ENCODE measurements at regions not wholly inside any gene's neighbourhood (a gene's known extent, or its start where the extent isn't known, plus 50 kb on each side); places are given as distances from the start of the nearest gene placed in this dataset.

GRCh38 chr11:33505093-33505492 is 195.5 kb downstream of the C11orf91 start:
- no peaks in the 10 kb centered on the region for H3K27me3 ChIP-seq
- H3K4me1 ChIP-seq, result no peaks in the 10 kb centered on the region
- no peak for DNase-seq
- no peaks in the 10 kb centered on the region for H3K36me3 ChIP-seq
- no peaks in the 10 kb centered on the region for H3K9me3 ChIP-seq (replicated peaks)
- H3K4me3 ChIP-seq, result no peak overlapping the region
- H3K27ac ChIP-seq, result no peak overlapping the region

DNA sequence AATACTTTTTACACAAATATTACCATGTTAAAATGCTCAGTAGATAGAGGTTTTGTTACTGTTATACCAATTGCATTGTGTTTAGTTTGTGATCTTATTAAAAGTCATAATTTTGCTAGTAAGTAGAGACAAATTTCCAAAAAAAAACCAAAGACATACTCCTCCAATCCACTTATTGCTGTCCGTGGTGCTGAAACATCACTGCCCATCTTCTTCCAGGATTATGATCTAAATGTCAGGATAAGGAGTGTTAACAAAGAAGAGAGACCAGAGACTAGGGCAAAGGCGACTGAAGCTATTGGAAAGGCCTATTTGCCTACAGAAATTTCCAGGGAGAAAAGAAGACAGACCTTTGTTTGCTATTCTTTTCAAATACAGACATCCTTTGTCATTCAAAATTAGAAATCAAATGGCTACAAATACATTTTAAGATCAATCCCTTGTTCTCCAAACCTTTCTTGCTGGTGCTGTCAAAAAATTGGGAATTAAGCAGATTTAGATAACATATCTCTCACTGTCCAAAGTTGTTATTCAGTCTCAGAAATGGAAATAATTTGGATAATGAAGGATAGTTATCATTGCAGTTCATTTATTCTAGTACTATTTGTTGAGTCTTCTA is 199.7 kb downstream of the C11orf91 start:
- Histone ChIP-seq H3K4me1 (no peaks in the 10 kb centered on the region), H3K27me3 (no peaks in the 10 kb centered on the region), H3K27ac (no peak overlapping the region), H3K9me3 (replicated peaks) (no peaks in the 10 kb centered on the region), H3K36me3 (no peaks in the 10 kb centered on the region), H3K4me3 (no peak overlapping the region)
- peak; percentile 57 to 74 for DNase-seq

- no peak overlapping the region for H3K27ac ChIP-seq
- DNase-seq, result no peak
Measured at GRCh38 chr11:33500332-33500731, 200.3 kb downstream of the C11orf91 start.

DNA sequence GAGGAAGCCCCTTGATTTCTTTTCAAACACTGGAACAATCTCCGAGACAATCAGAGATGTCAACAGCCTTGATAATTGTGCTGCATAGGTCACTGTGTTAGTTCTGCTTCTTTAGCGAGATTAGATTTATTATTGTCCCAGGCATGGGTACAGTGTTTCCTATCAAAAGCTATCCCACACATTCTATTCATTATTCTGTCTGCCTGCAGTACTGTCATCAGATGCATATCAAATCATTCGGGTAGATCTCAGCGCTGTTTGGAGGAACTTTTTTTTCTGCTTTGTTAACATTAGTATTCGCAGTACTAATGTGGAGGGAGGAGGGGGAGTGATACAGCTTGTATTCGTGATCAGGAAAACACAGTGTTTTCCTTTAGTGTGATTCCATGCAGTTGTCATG is 208.0 kb downstream of the C11orf91 start:
- Histone ChIP-seq H3K36me3 (no peaks in the 10 kb centered on the region), H3K27me3 (no peaks in the 10 kb centered on the region), H3K9me3 (replicated peaks) (no peaks in the 10 kb centered on the region), H3K27ac (no peak overlapping the region), H3K4me1 (no peaks in the 10 kb centered on the region; the same call in 1 of the 2 replicates), H3K4me3 (no peak overlapping the region)
- no peak for DNase-seq

More at GRCh38 chr11:33500332-33500731, 200.3 kb downstream of the C11orf91 start:
- Histone ChIP-seq H3K27me3 (no peaks in the 10 kb centered on the region), H3K9me3 (replicated peaks) (no peaks in the 10 kb centered on the region), H3K4me3 (no peak overlapping the region), H3K4me1 (no peaks in the 10 kb centered on the region), H3K36me3 (no peaks in the 10 kb centered on the region)

DNA sequence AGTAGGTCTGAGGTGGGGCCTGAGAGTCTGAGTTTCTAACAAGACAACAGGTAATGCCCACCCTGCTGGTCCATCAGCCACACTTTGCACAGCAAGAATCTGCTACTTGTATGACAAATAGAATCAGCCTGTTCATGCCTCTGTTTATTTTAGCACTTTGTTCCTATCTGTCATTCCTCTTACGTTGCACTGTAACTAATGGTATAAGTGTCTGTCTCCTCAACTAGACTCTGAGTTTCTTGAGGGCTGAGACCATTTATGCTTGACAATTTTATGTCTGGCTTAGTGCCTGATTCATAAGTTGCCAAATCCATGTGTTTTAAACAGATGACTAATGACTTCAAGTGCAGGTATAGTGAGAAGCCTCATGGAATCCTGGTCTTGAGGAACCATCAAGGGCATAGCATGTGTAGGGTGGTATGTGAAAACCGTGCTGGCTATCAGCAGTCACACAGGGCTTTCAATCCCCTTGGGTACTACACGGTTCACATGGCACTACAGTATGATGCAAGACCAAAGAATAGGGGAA is 209.7 kb downstream of the C11orf91 start:
- Histone ChIP-seq H3K9me3 (replicated peaks) (no peaks in the 10 kb centered on the region), H3K4me3 (no peak overlapping the region), H3K4me1 (no peaks in the 10 kb centered on the region; the same call in 1 of the 2 replicates), H3K27ac (no peak overlapping the region), H3K27me3 (no peaks in the 10 kb centered on the region), H3K36me3 (no peaks in the 10 kb centered on the region)
- no peak for DNase-seq

DNA sequence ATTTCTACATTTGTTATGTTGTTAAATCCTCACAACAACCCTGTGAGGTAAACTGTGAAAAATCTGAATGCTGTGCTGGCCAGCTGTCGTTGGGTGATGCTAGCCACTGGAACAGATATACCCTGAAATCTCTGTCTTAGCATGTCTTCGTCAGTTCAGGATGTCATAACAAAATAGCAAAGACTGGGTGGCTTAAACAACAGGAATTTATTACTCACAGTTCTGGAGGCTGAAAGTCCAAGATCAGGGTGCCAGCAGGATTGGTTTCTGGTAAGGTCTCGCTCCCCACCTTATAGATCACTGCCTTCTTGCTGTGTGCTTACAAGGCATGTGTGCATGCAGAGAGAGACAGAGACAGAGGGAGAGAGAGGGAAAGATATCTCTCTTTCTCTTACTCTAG is 211.7 kb downstream of the C11orf91 start:
- Histone ChIP-seq H3K4me1 (no peaks in the 10 kb centered on the region; the same call in 1 of the 2 replicates), H3K27me3 (no peaks in the 10 kb centered on the region), H3K9me3 (replicated peaks) (no peaks in the 10 kb centered on the region), H3K4me3 (no peak overlapping the region), H3K36me3 (no peaks in the 10 kb centered on the region), H3K27ac (no peak overlapping the region)
- no peak for DNase-seq

DNA sequence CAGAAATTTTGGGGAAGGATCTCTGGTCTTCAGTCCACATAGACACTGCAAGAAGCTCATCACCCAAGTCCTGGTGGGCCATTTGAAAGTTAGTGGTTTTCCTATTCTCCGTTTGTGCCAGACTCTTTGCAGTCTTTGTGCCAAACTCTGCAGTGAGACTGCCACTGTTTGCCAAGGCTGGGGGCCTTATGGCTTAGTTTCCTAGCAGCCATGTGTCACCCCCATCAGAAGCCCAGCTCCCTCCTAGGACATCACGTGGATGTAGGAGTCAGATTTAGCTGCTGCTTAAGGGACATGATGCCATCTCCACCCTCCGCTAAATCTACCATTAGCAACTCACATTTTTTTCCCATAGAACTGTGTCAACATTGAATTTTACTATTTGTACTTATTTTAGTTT is 220.0 kb downstream of the C11orf91 start:
- Histone ChIP-seq H3K27me3 (no peaks in the 10 kb centered on the region), H3K27ac (no peak overlapping the region), H3K4me3 (no peak overlapping the region), H3K36me3 (no peaks in the 10 kb centered on the region), H3K4me1 (peaks cover 6% of the 10 kb centered on the region), H3K9me3 (replicated peaks) (no peaks in the 10 kb centered on the region)
- DNase-seq, result no peak

GRCh38 chr11:33479231-33479630 is 221.4 kb downstream of the C11orf91 start:
- Histone ChIP-seq H3K27ac (no peak overlapping the region), H3K4me1 (peaks cover 7% of the 10 kb centered on the region), H3K4me3 (no peak overlapping the region), H3K9me3 (replicated peaks) (no peaks in the 10 kb centered on the region), H3K36me3 (no peaks in the 10 kb centered on the region), H3K27me3 (no peaks in the 10 kb centered on the region)
- no peak for DNase-seq

DNA sequence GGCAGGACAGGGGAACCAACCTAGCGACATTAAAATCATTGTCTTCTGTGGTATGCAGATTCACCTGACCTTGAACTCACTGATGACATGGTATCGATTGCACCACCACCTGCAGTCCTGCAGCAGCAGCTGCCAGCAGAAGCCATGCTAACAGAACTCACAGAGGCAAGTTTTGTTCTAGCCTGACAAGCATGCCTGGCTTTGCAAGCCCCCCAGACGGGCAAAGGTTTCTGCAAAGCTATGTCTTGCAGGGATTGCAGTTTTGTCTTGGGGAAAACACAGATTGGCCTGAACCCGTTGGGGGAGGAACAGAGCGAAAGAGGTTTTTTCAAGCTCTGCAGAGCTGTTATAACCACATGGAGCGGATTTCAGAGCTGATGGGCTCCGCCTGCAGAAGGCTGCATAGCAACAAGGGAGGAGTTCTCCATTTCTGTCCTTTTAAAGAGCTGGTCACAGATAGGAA is 221.0 kb downstream of the HIPK3 start:
- Histone ChIP-seq H3K4me3 (no peak overlapping the region), H3K4me1 (peaks cover 7% of the 10 kb centered on the region), H3K36me3 (no peaks in the 10 kb centered on the region), H3K9me3 (replicated peaks) (no peaks in the 10 kb centered on the region), H3K27me3 (no peaks in the 10 kb centered on the region), H3K27ac (no peak overlapping the region)
- no peak for DNase-seq

DNA sequence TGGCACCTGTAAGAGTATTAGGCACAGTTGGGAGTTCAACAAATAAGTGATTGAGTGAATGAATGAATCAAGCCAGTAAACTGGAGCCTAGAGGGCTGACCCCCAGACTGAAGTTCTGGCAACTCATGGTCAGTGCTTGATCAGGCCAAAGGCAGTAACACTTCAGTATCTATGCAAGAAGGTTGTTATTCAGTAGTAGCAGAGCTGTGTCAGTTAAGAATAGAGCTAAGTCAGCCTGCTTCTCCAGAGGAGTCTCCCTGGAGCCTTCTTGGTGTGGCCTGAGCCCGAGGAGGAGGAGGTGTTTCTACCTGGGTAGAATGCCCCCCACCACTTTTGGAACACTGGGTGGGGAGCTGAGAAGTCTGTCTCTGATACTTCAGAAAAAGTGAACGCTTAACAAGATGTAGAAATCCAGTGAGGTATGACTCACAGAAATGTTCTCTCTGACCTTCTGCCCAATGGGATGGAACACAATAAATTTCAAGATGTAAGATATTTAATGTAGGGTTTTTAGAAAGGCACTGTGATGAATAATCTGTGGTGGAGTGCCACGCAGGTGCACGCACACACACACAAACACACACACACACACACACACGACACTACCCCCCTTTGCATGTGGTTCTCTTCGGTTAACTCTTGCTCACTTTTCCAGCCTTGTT is 219.9 kb downstream of the HIPK3 start:
- Histone ChIP-seq H3K36me3 (no peaks in the 10 kb centered on the region), H3K27ac (no peak overlapping the region), H3K27me3 (no peaks in the 10 kb centered on the region), H3K9me3 (replicated peaks) (no peaks in the 10 kb centered on the region), H3K4me1 (peaks cover 7% of the 10 kb centered on the region), H3K4me3 (no peak overlapping the region)
- no peak for DNase-seq

GRCh38 chr11:33475993-33476392 is 218.8 kb downstream of the HIPK3 start:
- no peaks in the 10 kb centered on the region for H3K36me3 ChIP-seq
- H3K27ac ChIP-seq, result no peak overlapping the region
- H3K4me1 ChIP-seq, result peaks cover 7% of the 10 kb centered on the region
- no peaks in the 10 kb centered on the region for H3K27me3 ChIP-seq
- H3K9me3 ChIP-seq (replicated peaks), result no peaks in the 10 kb centered on the region
- H3K4me3 ChIP-seq, result no peak overlapping the region
- peak; percentile 42 to 62 for DNase-seq

GRCh38 chr11:33474866-33475265 is 217.7 kb downstream of the HIPK3 start:
- Histone ChIP-seq H3K9me3 (replicated peaks) (no peaks in the 10 kb centered on the region), H3K4me1 (peaks cover 7% of the 10 kb centered on the region), H3K27ac (no peak overlapping the region), H3K27me3 (no peaks in the 10 kb centered on the region), H3K4me3 (no peak overlapping the region), H3K36me3 (no peaks in the 10 kb centered on the region)
- no peak for DNase-seq

DNA sequence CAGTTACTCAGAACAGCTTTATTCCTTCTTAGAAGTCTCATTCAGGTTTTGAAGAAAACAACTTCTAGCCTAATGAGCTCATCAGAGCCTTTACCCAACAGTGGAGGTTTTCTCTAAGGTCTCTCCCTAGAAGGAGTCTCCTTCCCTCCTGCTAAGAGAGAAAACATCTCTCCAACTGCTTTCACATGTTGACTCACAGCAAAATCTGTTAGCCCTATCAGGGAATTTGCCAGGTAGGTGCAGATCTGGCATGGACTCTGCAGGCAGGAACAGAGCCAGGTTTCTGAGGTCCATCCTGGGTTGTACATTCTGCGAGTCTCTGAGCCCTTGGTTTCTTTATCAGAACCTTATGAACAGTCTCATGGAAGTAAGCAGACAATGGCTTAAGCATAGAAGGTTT is 214.4 kb downstream of the HIPK3 start:
- H3K9me3 ChIP-seq (replicated peaks), result no peaks in the 10 kb centered on the region
- no peak overlapping the region for H3K27ac ChIP-seq
- no peak for DNase-seq
- H3K27me3 ChIP-seq, result no peaks in the 10 kb centered on the region
- H3K4me1 ChIP-seq, result peaks cover 7% of the 10 kb centered on the region
- no peaks in the 10 kb centered on the region for H3K36me3 ChIP-seq
- no peak overlapping the region for H3K4me3 ChIP-seq

DNA sequence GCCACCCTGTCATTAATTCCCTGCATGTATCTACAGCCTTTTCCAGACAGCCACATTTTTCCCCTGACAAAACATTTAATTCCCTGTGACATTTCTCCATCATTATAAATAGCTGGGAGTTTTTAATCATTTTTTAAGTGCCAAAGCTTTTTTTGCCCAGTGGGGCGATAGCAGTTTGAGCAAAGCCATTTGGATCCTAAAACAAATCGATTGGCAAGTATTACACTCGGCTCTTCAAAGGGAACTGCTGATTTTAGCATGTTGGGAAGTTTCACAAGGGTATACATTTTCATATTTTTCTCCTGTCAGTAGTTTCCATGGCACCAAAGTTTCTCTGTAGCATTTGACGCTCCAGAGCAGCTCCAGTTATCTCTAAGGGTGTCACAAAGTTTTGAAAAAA is 210.8 kb downstream of the HIPK3 start:
- Histone ChIP-seq H3K27me3 (no peaks in the 10 kb centered on the region), H3K27ac (no peak overlapping the region), H3K9me3 (replicated peaks) (no peaks in the 10 kb centered on the region), H3K4me1 (no peaks in the 10 kb centered on the region), H3K36me3 (no peaks in the 10 kb centered on the region), H3K4me3 (no peak overlapping the region)
- DNase-seq, result no peak

DNA sequence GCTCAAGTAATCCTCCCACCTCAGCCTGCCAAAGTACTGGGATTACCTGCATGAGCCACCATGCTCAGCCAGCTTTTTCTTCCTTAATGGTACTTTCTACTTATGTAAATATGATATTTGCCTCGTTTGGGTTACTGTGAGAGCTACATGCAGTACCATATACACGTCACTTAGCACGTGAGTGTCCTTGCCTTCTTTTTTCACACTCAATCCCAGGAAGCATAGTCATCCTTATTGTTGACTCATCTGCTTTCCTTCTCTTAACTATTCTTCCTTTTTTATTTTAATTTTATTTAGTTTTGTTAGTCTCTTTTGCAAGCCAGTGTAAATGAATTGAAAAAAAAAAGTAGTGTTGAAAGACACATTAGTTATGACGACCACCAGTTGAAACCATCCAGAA is 205.9 kb downstream of the HIPK3 start:
- Histone ChIP-seq H3K27ac (no peak overlapping the region), H3K36me3 (no peaks in the 10 kb centered on the region), H3K9me3 (replicated peaks) (no peaks in the 10 kb centered on the region), H3K4me1 (no peaks in the 10 kb centered on the region), H3K27me3 (no peaks in the 10 kb centered on the region), H3K4me3 (no peak overlapping the region)
- DNase-seq, result no peak

Data from SJCRH30 (cell line).